HepG2 (cell line): ENCODE measurements at regions not wholly inside any gene's neighbourhood (a gene's known extent, or its start where the extent isn't known, plus 50 kb on each side); places are given as distances from the start of the nearest gene placed in this dataset.

ENCODE experiments used
- ATAC-seq: fragments of 200-7000 bp; cut with Tn5 transposase; 3 replicates; pipeline ENCODE4 v1.9.1; 2020; ENCODE audit warnings: mild to moderate bottlenecking, moderate library complexity
- BruUV-seq: library from RNA; stranded (reverse); fragments of 400-500 nt; replicated peaks from 2 replicates; lab custom pipeline; 2021; lab: Mats Ljungman, UMichigan
- CTCF ChIA-PET: fragments of 300-600 bp; formaldehyde crosslinking; extraction: SDS; loops from one replicate; lab custom pipeline; 2021; ENCODE audit warnings: low total read pairs, inconsistent platforms, low intra/inter-chr PET ratio; lab: Yijun Ruan, JAX
- POLR2A ChIA-PET: fragments of 350-600 bp; sonication (Branson Sonifier 250); formaldehyde crosslinking; loops from one replicate; lab custom pipeline; 2020; ENCODE audit warnings: antibody characterized with exemption, inconsistent platforms; lab: Yijun Ruan, JAX
- DNase-seq: peaks from one replicate; pipeline ENCODE4 v3.0.0-alpha.2; 2015; ENCODE audit warnings: low spot score
- FAIRE-seq: peaks from 3 replicates; lab custom pipeline; 2011; peaks lifted over from hg19 to GRCh38; lab: Jason Lieb, UNC
- H2AFZ ChIP-seq: one replicate; pipeline ENCODE4 v1.6.1; 2011; ENCODE audit warnings: low read length, inconsistent platforms
- H3K27ac ChIP-seq: fragments of 300-600 bp; 3 replicates; pipeline ENCODE4 v1.8.0; 2011; ENCODE audit warnings: mixed run types, mild to moderate bottlenecking, mixed read lengths, low read length, inconsistent platforms; ENCODE audit not compliant: insufficient read depth; ENCODE audit errors: extremely low read length
- H3K27me3 ChIP-seq, 2 experiments: fragments of 200-600 bp in 1 of 2; 2 replicates in 1 of 2; 3 replicates in 1 of 2; pipeline versions ENCODE4 v1.6.0 to v1.8.0; 2011; ENCODE audit warnings: low read length in 2 of 2, mild to moderate bottlenecking in 2 of 2, moderate library complexity in 2 of 2, inconsistent platforms in 1 of 2; ENCODE audit not compliant: insufficient read depth in 2 of 2, control insufficient read depth in 1 of 2
- H3K36me3 ChIP-seq, 2 experiments: fragments of 200-600 bp in 1 of 2; replicated peaks in 1 of 2; 2 replicates in 1 of 2; 3 replicates in 1 of 2; pipeline versions ENCODE4 v1.5.1 to v1.8.0; 2011; ENCODE audit warnings: low read length in 2 of 2, inconsistent platforms in 1 of 2; ENCODE audit not compliant: insufficient read depth in 2 of 2, control insufficient read depth in 1 of 2
- H3K4me1 ChIP-seq: 2 replicates; pipeline ENCODE4 v1.5.1; 2012; ENCODE audit warnings: low read length, inconsistent platforms; ENCODE audit not compliant: insufficient read depth
- H3K4me2 ChIP-seq: 2 replicates; pipeline ENCODE4 v1.6.0; 2011; ENCODE audit warnings: low read depth, low read length, inconsistent platforms
- H3K4me3 ChIP-seq, 3 experiments: fragments of 200-600 bp in 1 of 3; sonication (generic), shearing (Covaris generic) in 1 of 3; replicated peaks in 1 of 3; 2 replicates each; pipeline ENCODE4 v1.5.1; 2011 to 2016; ENCODE audit warnings: low read length in 3 of 3, inconsistent platforms in 2 of 3, low read depth in 2 of 3, mild to moderate bottlenecking in 2 of 3, control low read depth in 1 of 3, mixed read lengths in 1 of 3; ENCODE audit not compliant: insufficient read depth in 1 of 3
- H3K79me2 ChIP-seq: one replicate; pipeline ENCODE4 v1.6.1; 2011; ENCODE audit warnings: low read length, inconsistent platforms; ENCODE audit not compliant: insufficient read depth
- H3K9ac ChIP-seq: 2 replicates; pipeline ENCODE4 v1.6.0; 2011; ENCODE audit warnings: mild to moderate bottlenecking, low read depth, low read length, inconsistent platforms; ENCODE audit not compliant: insufficient read depth
- H3K9me3 ChIP-seq: 2 replicates; pipeline ENCODE4 v1.5.1; 2012; ENCODE audit warnings: mild to moderate bottlenecking, low read length
- H4K20me1 ChIP-seq: 2 replicates; pipeline ENCODE4 v1.6.0; 2011; ENCODE audit warnings: inconsistent platforms, mild to moderate bottlenecking, low read length, moderate library complexity; ENCODE audit not compliant: insufficient read depth
- EHMT2 ChIP-seq: fragments of 200-600 bp; sonication (generic); IDR thresholded peaks from 2 replicates; pipeline ENCODE4 v1.7.0; 2017; ENCODE audit warnings: antibody characterized with exemption, low read depth, low read length, borderline replicate concordance
- ESRRA ChIP-seq: sonication (generic); formaldehyde crosslinking; IDR thresholded peaks from 2 replicates; pipeline ENCODE4 v1.5.1; 2020; ENCODE audit warnings: mild to moderate bottlenecking, low read depth, missing genetic modification reagents
- MED1 ChIP-seq: sonication (generic); formaldehyde crosslinking; IDR thresholded peaks from 2 replicates; pipeline ENCODE4 v1.4.0; 2020; ENCODE audit warnings: missing genetic modification reagents
- RBM22 ChIP-seq: fragments of 200-400 bp; formaldehyde crosslinking; optimal IDR thresholded peaks from 2 replicates; pipeline ENCODE3; 2017; ENCODE audit warnings: mild to moderate bottlenecking, low read length, moderate library complexity
- TP53 ChIP-seq: sonication (generic); formaldehyde crosslinking; conservative IDR thresholded peaks from 2 replicates; pipeline ENCODE4 v1.4.0; 2020; ENCODE audit warnings: missing genetic modification reagents
- ZNF709 ChIP-seq: sonication (generic); formaldehyde crosslinking; IDR thresholded peaks from 2 replicates; pipeline ENCODE4 v1.5.0; 2020; ENCODE audit warnings: mild to moderate bottlenecking, missing genetic modification reagents
- ZNF746 ChIP-seq: sonication (generic); formaldehyde crosslinking; IDR thresholded peaks from 2 replicates; pipeline ENCODE4 v1.8.0; 2022; ENCODE audit warnings: mild to moderate bottlenecking, missing genetic modification reagents
- WGBS: methylation state at CpG from one replicate; pipeline ENCODE4 v1.1.6; 2017; ENCODE audit warnings: low lambda C conversion rate; 5-methylcytosine and 5-hydroxymethylcytosine counted together
- in situ Hi-C: cut with HindIII; loops from 2 replicates; pipeline ENCODE4 v1.10.0; 2017; ENCODE audit warnings: low pct_unique_long_range_greater_than_20kb; ENCODE audit not compliant: extremely low pct_ligation_motif_present
- intact Hi-C: fragments of 100-400 bp; cut with micrococcal nuclease; formaldehyde crosslinking; loops from one replicate; pipeline ENCODE4 v1.10.0; 2022; ENCODE audit not compliant: unreplicated experiment
- TF ChIP-seq, protein P1 (sequence below): sonication (generic); formaldehyde crosslinking; IDR thresholded peaks from 2 replicates; pipeline ENCODE4 v1.5.0; 2020; ENCODE audit warnings: missing genetic modification reagents
- TF ChIP-seq, protein P2 (sequence below): sonication (generic); formaldehyde crosslinking; IDR thresholded peaks from 2 replicates; pipeline ENCODE4 v1.4.0; 2020; ENCODE audit warnings: low read depth, missing genetic modification reagents
- TF ChIP-seq, protein P3 (sequence below): sonication (generic); formaldehyde crosslinking; IDR thresholded peaks from one replicate; pipeline ENCODE4 v1.5.1; 2020; ENCODE audit warnings: mild to moderate bottlenecking, missing genetic modification reagents; ENCODE audit errors: not compliant biosample characterization
- TF ChIP-seq, protein P4 (sequence below): sonication (generic); formaldehyde crosslinking; IDR thresholded peaks from 2 replicates; pipeline ENCODE4 v1.5.1; 2020; ENCODE audit warnings: missing genetic modification reagents, mild to moderate bottlenecking, borderline replicate concordance

DNA sequence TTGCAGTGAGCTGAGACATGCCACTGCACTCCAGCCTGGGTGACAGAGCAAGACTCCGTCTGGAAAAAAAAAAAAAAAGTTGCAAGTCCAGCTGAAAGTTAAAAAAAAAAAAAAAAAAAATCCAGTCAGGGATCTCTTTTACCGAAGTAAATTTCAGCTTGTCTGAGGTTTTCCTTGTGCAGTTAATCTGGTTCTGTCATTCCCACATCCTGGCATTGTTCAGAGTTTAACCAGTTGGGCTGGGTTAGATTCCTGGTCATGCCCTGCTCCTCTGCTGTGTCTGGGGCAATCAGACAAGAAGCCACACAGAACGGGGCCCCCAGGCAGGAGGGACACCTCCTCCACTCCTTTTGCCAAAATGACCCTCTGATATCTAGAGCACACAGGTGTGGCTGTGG, 84.1 kb upstream of the KLHL25 start:
- no TSS peak for BruUV-seq
- WGBS: 5% methylated on average over 3 of the region's 3 CpGs
- in situ Hi-C loops (no loop called here), intact Hi-C loops (no loop called here)
- Histone ChIP-seq H3K4me1 (no peaks in the 10 kb centered on the region), H3K9me3 (no peaks in the 10 kb centered on the region), H3K79me2 (no peaks in the 10 kb centered on the region), H3K27me3 (peaks cover 1 to 10% of the 10 kb centered on the region in 2 experiments; a peak in 3 of 5 replicates), H4K20me1 (no peaks in the 10 kb centered on the region), H2AFZ (no peak overlapping the region), H3K27ac (no peak overlapping the region), H3K36me3 (no peaks in the 10 kb centered on the region), H3K9ac (no peak overlapping the region), H3K4me2 (no peak overlapping the region), H3K4me3 (no peak overlapping the region)
- FAIRE-seq: no peak
- DNase-seq: no peak
- CTCF ChIA-PET: no interaction called here
- POLR2A ChIA-PET: no interaction called here
- ATAC-seq: no peak
- TF ChIP-seq TP53 (CRISPR knock-in tag) (no peak), ZNF709 (CRISPR knock-in tag) (no peak), EHMT2 (no peak), RBM22 (no peak), ZNF746 (CRISPR knock-in tag) (no peak), ESRRA (CRISPR knock-in tag) (no peak), MED1 (no peak)
- TF ChIP-seq, protein P1, sequence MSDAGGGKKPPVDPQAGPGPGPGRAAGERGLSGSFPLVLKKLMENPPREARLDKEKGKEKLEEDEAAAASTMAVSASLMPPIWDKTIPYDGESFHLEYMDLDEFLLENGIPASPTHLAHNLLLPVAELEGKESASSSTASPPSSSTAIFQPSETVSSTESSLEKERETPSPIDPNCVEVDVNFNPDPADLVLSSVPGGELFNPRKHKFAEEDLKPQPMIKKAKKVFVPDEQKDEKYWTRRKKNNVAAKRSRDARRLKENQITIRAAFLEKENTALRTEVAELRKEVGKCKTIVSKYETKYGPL (CRISPR knock-in tag): no peak
- TF ChIP-seq, protein P2, sequence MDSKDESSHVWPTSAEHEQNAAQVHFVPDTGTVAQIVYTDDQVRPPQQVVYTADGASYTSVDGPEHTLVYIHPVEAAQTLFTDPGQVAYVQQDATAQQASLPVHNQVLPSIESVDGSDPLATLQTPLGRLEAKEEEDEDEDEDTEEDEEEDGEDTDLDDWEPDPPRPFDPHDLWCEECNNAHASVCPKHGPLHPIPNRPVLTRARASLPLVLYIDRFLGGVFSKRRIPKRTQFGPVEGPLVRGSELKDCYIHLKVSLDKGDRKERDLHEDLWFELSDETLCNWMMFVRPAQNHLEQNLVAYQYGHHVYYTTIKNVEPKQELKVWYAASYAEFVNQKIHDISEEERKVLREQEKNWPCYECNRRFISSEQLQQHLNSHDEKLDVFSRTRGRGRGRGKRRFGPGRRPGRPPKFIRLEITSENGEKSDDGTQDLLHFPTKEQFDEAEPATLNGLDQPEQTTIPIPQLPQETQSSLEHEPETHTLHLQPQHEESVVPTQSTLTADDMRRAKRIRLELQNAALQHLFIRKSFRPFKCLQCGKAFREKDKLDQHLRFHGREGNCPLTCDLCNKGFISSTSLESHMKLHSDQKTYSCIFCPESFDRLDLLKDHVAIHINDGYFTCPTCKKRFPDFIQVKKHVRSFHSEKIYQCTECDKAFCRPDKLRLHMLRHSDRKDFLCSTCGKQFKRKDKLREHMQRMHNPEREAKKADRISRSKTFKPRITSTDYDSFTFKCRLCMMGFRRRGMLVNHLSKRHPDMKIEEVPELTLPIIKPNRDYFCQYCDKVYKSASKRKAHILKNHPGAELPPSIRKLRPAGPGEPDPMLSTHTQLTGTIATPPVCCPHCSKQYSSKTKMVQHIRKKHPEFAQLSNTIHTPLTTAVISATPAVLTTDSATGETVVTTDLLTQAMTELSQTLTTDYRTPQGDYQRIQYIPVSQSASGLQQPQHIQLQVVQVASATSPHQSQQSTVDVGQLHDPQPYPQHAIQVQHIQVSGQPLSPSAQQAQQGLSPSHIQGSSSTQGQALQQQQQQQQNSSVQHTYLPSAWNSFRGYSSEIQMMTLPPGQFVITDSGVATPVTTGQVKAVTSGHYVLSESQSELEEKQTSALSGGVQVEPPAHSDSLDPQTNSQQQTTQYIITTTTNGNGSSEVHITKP (CRISPR knock-in tag): no peak
- TF ChIP-seq, protein P3, sequence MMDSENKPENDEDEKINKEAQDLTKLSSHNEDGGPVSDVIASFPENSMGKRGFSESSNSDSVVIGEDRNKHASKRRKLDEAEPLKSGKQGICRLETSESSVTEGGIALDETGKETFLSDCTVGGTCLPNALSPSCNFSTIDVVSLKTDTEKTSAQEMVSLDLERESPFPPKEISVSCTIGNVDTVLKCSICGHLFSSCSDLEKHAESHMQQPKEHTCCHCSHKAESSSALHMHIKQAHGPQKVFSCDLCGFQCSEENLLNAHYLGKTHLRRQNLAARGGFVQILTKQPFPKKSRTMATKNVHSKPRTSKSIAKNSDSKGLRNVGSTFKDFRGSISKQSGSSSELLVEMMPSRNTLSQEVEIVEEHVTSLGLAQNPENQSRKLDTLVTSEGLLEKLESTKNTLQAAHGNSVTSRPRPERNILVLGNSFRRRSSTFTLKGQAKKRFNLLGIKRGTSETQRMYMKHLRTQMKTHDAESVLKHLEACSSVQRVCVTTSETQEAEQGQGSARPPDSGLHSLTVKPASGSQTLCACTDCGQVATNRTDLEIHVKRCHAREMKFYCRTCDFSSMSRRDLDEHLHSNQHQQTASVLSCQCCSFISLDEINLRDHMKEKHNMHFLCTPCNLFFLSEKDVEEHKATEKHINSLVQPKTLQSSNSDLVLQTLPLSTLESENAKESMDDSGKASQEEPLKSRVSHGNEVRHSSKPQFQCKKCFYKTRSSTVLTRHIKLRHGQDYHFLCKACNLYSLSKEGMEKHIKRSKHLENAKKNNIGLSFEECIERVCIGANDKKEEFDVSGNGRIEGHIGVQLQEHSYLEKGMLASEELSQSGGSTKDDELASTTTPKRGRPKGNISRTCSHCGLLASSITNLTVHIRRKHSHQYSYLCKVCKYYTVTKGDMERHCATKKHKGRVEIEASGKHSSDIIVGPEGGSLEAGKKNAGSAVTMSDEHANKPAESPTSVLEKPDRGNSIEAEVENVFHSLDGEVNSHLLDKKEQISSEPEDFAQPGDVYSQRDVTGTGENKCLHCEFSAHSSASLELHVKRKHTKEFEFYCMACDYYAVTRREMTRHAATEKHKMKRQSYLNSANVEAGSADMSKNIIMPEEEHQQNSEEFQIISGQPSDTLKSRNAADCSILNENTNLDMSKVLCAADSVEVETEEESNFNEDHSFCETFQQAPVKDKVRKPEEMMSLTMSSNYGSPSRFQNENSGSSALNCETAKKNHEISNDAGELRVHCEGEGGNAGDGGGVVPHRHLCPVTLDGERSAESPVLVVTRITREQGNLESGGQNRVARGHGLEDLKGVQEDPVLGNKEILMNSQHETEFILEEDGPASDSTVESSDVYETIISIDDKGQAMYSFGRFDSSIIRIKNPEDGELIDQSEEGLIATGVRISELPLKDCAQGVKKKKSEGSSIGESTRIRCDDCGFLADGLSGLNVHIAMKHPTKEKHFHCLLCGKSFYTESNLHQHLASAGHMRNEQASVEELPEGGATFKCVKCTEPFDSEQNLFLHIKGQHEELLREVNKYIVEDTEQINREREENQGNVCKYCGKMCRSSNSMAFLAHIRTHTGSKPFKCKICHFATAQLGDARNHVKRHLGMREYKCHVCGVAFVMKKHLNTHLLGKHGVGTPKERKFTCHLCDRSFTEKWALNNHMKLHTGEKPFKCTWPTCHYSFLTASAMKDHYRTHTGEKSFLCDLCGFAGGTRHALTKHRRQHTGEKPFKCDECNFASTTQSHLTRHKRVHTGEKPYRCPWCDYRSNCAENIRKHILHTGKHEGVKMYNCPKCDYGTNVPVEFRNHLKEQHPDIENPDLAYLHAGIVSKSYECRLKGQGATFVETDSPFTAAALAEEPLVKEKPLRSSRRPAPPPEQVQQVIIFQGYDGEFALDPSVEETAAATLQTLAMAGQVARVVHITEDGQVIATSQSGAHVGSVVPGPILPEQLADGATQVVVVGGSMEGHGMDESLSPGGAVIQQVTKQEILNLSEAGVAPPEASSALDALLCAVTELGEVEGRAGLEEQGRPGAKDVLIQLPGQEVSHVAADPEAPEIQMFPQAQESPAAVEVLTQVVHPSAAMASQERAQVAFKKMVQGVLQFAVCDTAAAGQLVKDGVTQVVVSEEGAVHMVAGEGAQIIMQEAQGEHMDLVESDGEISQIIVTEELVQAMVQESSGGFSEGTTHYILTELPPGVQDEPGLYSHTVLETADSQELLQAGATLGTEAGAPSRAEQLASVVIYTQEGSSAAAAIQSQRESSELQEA: no peak
- TF ChIP-seq, protein P4, sequence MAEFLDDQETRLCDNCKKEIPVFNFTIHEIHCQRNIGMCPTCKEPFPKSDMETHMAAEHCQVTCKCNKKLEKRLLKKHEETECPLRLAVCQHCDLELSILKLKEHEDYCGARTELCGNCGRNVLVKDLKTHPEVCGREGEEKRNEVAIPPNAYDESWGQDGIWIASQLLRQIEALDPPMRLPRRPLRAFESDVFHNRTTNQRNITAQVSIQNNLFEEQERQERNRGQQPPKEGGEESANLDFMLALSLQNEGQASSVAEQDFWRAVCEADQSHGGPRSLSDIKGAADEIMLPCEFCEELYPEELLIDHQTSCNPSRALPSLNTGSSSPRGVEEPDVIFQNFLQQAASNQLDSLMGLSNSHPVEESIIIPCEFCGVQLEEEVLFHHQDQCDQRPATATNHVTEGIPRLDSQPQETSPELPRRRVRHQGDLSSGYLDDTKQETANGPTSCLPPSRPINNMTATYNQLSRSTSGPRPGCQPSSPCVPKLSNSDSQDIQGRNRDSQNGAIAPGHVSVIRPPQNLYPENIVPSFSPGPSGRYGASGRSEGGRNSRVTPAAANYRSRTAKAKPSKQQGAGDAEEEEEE: no peak
